ENCODE measurements at regions not wholly inside any gene's neighbourhood (a gene's known extent, or its start where the extent isn't known, plus 50 kb on each side); places are given as distances from the start of the nearest gene placed in this dataset.

GRCh38 chr11:23078289-23078971, 218.2 kb upstream of the CCDC179 start:
- H3K9me3 ChIP-seq (ENCODE audit: low read depth): no peaks in the 10 kb centered on the region
- TF ChIP-seq, protein P1, sequence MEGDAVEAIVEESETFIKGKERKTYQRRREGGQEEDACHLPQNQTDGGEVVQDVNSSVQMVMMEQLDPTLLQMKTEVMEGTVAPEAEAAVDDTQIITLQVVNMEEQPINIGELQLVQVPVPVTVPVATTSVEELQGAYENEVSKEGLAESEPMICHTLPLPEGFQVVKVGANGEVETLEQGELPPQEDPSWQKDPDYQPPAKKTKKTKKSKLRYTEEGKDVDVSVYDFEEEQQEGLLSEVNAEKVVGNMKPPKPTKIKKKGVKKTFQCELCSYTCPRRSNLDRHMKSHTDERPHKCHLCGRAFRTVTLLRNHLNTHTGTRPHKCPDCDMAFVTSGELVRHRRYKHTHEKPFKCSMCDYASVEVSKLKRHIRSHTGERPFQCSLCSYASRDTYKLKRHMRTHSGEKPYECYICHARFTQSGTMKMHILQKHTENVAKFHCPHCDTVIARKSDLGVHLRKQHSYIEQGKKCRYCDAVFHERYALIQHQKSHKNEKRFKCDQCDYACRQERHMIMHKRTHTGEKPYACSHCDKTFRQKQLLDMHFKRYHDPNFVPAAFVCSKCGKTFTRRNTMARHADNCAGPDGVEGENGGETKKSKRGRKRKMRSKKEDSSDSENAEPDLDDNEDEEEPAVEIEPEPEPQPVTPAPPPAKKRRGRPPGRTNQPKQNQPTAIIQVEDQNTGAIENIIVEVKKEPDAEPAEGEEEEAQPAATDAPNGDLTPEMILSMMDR (IDR thresholded peaks at IDR 0.05): no peak
- TF ChIP-seq EZH2 (IDR thresholded peaks at IDR 0.05): no peak
- TF ChIP-seq EZH2phosphoT487 (IDR thresholded peaks at IDR 0.05): no peak
- H2AFZ ChIP-seq (replicated peaks): no peak overlapping the region
- H3K4me3 Mint-ChIP-seq: no peak overlapping the region
- no peaks in the 10 kb centered on the region for H3K36me3 ChIP-seq
- H3F3A ChIP-seq (ENCODE audit: low read depth): no peaks in the 10 kb centered on the region
- no peak overlapping the region for H3K9ac ChIP-seq
- no peaks in the 10 kb centered on the region for H4K20me1 ChIP-seq (ENCODE audit: low read depth)
- peaks cover 5% of the 10 kb centered on the region for H3K4me1 ChIP-seq
- no peaks in the 10 kb centered on the region for H3K79me2 ChIP-seq (ENCODE audit: low read depth)
- no peak for DNase-seq (ENCODE audit: low spot score)
- H3K4me1 Mint-ChIP-seq: peaks cover 12% of the 10 kb centered on the region
- H3K27ac Mint-ChIP-seq: no peak overlapping the region
- H3K36me3 Mint-ChIP-seq: no peaks in the 10 kb centered on the region
- H3K4me3 ChIP-seq: no peak overlapping the region
- H3K27me3 Mint-ChIP-seq (ENCODE audit: insufficient read depth, low read depth): no peaks in the 10 kb centered on the region
- no peaks in the 10 kb centered on the region for H3K27me3 ChIP-seq
- no peak overlapping the region for H3K4me2 ChIP-seq
- H3K27ac ChIP-seq: no peak overlapping the region
- H3K9me3 Mint-ChIP-seq: no peaks in the 10 kb centered on the region

DNA sequence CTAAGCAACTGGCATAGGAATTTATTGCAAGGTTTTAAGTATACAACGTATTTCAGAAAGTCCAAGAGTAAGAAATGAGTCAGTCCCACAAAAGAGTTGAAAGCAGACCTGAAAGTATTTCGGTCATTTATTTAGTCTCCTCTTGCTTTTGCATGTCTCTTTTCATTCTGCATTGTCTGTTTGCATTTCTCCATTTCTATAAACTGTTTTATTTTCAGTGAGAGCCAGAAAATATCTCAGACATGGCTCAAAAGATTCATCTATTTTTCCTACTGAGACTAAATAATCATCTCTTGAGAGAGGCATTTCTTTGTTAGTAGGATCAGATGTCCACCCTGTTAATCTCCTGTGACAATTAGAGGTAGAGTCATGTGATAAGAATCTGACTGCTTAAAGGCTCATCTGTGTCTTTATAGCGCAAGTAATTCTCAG, 219.1 kb upstream of the CCDC179 start:
- no peaks in the 10 kb centered on the region for H3K27me3 ChIP-seq
- Mint-ChIP-seq H3K4me1 (peaks cover 12% of the 10 kb centered on the region), H3K27ac (no peak overlapping the region), H3K36me3 (no peaks in the 10 kb centered on the region), H3K27me3 (ENCODE audit: insufficient read depth, low read depth) (no peaks in the 10 kb centered on the region), H3K9me3 (no peaks in the 10 kb centered on the region), H3K4me3 (no peak overlapping the region)
- no peaks in the 10 kb centered on the region for H3K79me2 ChIP-seq (ENCODE audit: low read depth)
- no peak for DNase-seq (ENCODE audit: low spot score)
- H3K36me3 ChIP-seq: no peaks in the 10 kb centered on the region
- peaks cover 5% of the 10 kb centered on the region for H3K4me1 ChIP-seq
- no peak overlapping the region for H3K27ac ChIP-seq
- no peaks in the 10 kb centered on the region for H4K20me1 ChIP-seq (ENCODE audit: low read depth)
- H3K9ac ChIP-seq: no peak overlapping the region
- H2AFZ ChIP-seq (replicated peaks): peak overlapping the region; percentile 58
- no peaks in the 10 kb centered on the region for H3F3A ChIP-seq (ENCODE audit: low read depth)
- H3K9me3 ChIP-seq (ENCODE audit: low read depth): no peaks in the 10 kb centered on the region
- no peak overlapping the region for H3K4me2 ChIP-seq
- no peak overlapping the region for H3K4me3 ChIP-seq
- TF ChIP-seq EZH2 (IDR thresholded peaks at IDR 0.05) (no peak), EZH2phosphoT487 (IDR thresholded peaks at IDR 0.05) (no peak)
- TF ChIP-seq, protein P1 (IDR thresholded peaks at IDR 0.05): no peak

GRCh38 chr11:23087407-23087806, 227.1 kb upstream of the CCDC179 start:
- Mint-ChIP-seq H3K36me3 (no peaks in the 10 kb centered on the region), H3K27me3 (ENCODE audit: insufficient read depth, low read depth) (peaks cover under 1% of the 10 kb centered on the region), H3K27ac (no peak overlapping the region), H3K4me3 (no peak overlapping the region), H3K9me3 (no peaks in the 10 kb centered on the region), H3K4me1 (no peaks in the 10 kb centered on the region)
- Histone ChIP-seq H3K9ac (no peak overlapping the region), H2AFZ (replicated peaks) (no peak overlapping the region), H4K20me1 (ENCODE audit: low read depth) (no peaks in the 10 kb centered on the region), H3K79me2 (ENCODE audit: low read depth) (no peaks in the 10 kb centered on the region), H3K4me1 (no peaks in the 10 kb centered on the region), H3K27me3 (no peaks in the 10 kb centered on the region), H3K4me3 (no peak overlapping the region), H3F3A (ENCODE audit: low read depth) (no peaks in the 10 kb centered on the region), H3K9me3 (ENCODE audit: low read depth) (no peaks in the 10 kb centered on the region), H3K27ac (no peak overlapping the region), H3K36me3 (no peaks in the 10 kb centered on the region), H3K4me2 (no peak overlapping the region)
- TF ChIP-seq EZH2 (IDR thresholded peaks at IDR 0.05) (no peak), EZH2phosphoT487 (IDR thresholded peaks at IDR 0.05) (no peak)
- TF ChIP-seq, protein P1 (IDR thresholded peaks at IDR 0.05): no peak
- DNase-seq (ENCODE audit: low spot score): no peak

Data from neural progenitor cell (in vitro differentiated cells).